ENCODE measurements at regions not wholly inside any gene's neighbourhood (a gene's known extent, or its start where the extent isn't known, plus 50 kb on each side); places are given as distances from the start of the nearest gene placed in this dataset.

GRCh38 chr3:153591561-153592245, 429.7 kb downstream of the RAP2B start:
- Histone ChIP-seq H3K9me2 (replicated peaks; ENCODE audit: insufficient read depth) (no peaks in the 10 kb centered on the region), H3K36me3 (replicated peaks; ENCODE audit: insufficient read depth, low read depth) (no peaks in the 10 kb centered on the region), H3K27me3 (no peaks in the 10 kb centered on the region), H4K20me1 (ENCODE audit: insufficient read depth, poor library complexity, severe bottlenecking) (no peaks in the 10 kb centered on the region), H3K4me1 (ENCODE audit: insufficient read depth) (peaks cover 3% of the 10 kb centered on the region), H2AFZ (no peak overlapping the region), H3K4me2 (no peak overlapping the region), H3K4me3 (no peak overlapping the region), H3K27ac (no peak overlapping the region), H3K9me3 (ENCODE audit: low read depth) (no peaks in the 10 kb centered on the region), H3K79me2 (no peaks in the 10 kb centered on the region)
- WGBS (ENCODE audit: low lambda C conversion rate, missing lambda C conversion rate), result 100% methylated on average over 1 of the region's 1 CpG
- TF ChIP-seq EZH2phosphoT487 (IDR thresholded peaks at IDR 0.05; ENCODE audit: low read depth, severe bottlenecking, unreplicated experiment) (no peak), EZH2 (IDR thresholded peaks at IDR 0.05; ENCODE audit: borderline replicate concordance) (no peak)
- TF ChIP-seq, protein P1, sequence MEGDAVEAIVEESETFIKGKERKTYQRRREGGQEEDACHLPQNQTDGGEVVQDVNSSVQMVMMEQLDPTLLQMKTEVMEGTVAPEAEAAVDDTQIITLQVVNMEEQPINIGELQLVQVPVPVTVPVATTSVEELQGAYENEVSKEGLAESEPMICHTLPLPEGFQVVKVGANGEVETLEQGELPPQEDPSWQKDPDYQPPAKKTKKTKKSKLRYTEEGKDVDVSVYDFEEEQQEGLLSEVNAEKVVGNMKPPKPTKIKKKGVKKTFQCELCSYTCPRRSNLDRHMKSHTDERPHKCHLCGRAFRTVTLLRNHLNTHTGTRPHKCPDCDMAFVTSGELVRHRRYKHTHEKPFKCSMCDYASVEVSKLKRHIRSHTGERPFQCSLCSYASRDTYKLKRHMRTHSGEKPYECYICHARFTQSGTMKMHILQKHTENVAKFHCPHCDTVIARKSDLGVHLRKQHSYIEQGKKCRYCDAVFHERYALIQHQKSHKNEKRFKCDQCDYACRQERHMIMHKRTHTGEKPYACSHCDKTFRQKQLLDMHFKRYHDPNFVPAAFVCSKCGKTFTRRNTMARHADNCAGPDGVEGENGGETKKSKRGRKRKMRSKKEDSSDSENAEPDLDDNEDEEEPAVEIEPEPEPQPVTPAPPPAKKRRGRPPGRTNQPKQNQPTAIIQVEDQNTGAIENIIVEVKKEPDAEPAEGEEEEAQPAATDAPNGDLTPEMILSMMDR (IDR thresholded peaks at IDR 0.05; ENCODE audit: poor library complexity), result no peak
- DNase-seq (ENCODE audit: low spot score), result no peak

- H3K9me2 ChIP-seq (replicated peaks; ENCODE audit: insufficient read depth), result no peaks in the 10 kb centered on the region
- no peak overlapping the region for H3K4me2 ChIP-seq
- H3K4me1 ChIP-seq (ENCODE audit: insufficient read depth), result peaks cover 13% of the 10 kb centered on the region
- H3K27me3 ChIP-seq, result no peaks in the 10 kb centered on the region
- no peak overlapping the region for H2AFZ ChIP-seq
- peak; percentile 43 for DNase-seq (ENCODE audit: low spot score)
- no peak for TF ChIP-seq EZH2phosphoT487 (IDR thresholded peaks at IDR 0.05; ENCODE audit: low read depth, severe bottlenecking, unreplicated experiment)
- TF ChIP-seq, protein P1 (IDR thresholded peaks at IDR 0.05; ENCODE audit: poor library complexity), result peak; percentile 56
- no peaks in the 10 kb centered on the region for H3K36me3 ChIP-seq (replicated peaks; ENCODE audit: insufficient read depth, low read depth)
- no peak overlapping the region for H3K27ac ChIP-seq
- H4K20me1 ChIP-seq (ENCODE audit: insufficient read depth, poor library complexity, severe bottlenecking), result no peaks in the 10 kb centered on the region
- no peaks in the 10 kb centered on the region for H3K9me3 ChIP-seq (ENCODE audit: low read depth)
- no peak overlapping the region for H3K4me3 ChIP-seq
- no peaks in the 10 kb centered on the region for H3K79me2 ChIP-seq
These were observed 433.3 kb downstream of the RAP2B start for GRCh38 chr3:153595186-153595815.

GRCh38 chr3:153596401-153596800, 434.4 kb downstream of the RAP2B start:
- Histone ChIP-seq H3K4me1 (ENCODE audit: insufficient read depth) (peaks cover 15% of the 10 kb centered on the region), H3K9me3 (ENCODE audit: low read depth) (no peaks in the 10 kb centered on the region), H2AFZ (no peak overlapping the region), H3K79me2 (no peaks in the 10 kb centered on the region), H4K20me1 (ENCODE audit: insufficient read depth, poor library complexity, severe bottlenecking) (no peaks in the 10 kb centered on the region), H3K36me3 (replicated peaks; ENCODE audit: insufficient read depth, low read depth) (no peaks in the 10 kb centered on the region), H3K27me3 (no peaks in the 10 kb centered on the region), H3K4me2 (no peak overlapping the region), H3K9me2 (replicated peaks; ENCODE audit: insufficient read depth) (no peaks in the 10 kb centered on the region), H3K4me3 (no peak overlapping the region), H3K27ac (no peak overlapping the region)
- no peak for TF ChIP-seq EZH2 (IDR thresholded peaks at IDR 0.05; ENCODE audit: borderline replicate concordance)
- no peak for TF ChIP-seq EZH2phosphoT487 (IDR thresholded peaks at IDR 0.05; ENCODE audit: low read depth, severe bottlenecking, unreplicated experiment)
- TF ChIP-seq, protein P1 (IDR thresholded peaks at IDR 0.05; ENCODE audit: poor library complexity), result no peak
- 92% methylated on average over 4 of the region's 4 CpGs for WGBS (ENCODE audit: low lambda C conversion rate, missing lambda C conversion rate)
- DNase-seq (ENCODE audit: low spot score), result no peak
